ENCODE measurements at regions not wholly inside any gene's neighbourhood (a gene's known extent, or its start where the extent isn't known, plus 50 kb on each side); places are given as distances from the start of the nearest gene placed in this dataset.

DNA sequence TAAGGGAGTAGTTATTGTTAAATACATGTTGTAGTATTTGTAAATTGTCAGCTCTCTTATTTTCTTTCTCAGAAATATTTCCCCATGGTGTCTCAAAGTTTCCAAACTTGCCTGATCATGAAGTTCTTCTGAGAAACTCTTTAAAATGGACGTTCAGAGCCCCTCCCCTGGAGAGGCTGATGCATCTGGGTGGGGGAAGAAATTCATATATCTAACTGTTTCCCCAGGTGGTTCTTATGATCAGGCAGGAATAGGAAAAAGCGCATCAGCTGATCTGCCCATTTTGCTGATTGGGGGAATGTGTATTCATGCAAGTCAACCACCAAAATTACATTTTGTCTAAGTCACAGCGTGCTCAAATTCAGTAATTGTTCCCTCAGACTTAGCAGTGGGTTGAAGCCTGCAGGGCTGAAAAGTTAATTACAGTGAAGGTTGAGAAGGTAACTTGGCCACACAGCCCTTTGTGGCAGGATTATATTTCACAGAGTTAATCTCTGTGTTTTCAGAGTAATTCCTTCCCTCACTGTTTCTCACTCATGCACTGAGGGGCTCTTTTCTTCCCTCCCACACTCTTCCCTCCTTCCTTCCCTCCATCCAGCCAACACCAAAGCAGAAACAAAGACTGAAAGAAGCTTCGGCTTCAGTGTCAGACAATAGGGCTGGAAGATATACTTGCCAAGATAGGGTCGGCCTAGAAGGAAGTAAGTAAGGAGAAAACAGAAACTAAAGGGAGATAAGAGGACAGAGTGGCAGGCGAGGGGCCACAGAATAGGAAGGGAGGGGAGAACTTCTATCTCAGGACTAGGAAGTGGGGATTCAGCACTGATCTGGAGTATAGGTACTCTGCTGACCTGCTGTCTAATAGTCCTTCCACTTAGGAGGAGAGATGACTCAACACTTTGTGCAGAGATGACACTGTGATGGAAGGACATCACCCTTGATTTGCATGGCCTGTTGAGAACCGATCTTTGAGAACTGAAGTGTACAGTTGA lies 50.5 kb upstream of the STARD3NL start:
- Histone ChIP-seq H4K20me1 (ENCODE audit: control insufficient read depth, insufficient read depth, low read depth, low read length) (no peaks in the 10 kb centered on the region), H3K27me3 (ENCODE audit: control insufficient read depth, low read length) (no peaks in the 10 kb centered on the region; the same call in 1 of the 2 replicates), H3K79me2 (ENCODE audit: control insufficient read depth, low read length) (no peaks in the 10 kb centered on the region), H3K9me3 (ENCODE audit: control insufficient read depth, insufficient read depth, low read length) (no peaks in the 10 kb centered on the region), H3K4me2 (ENCODE audit: low read length) (no peak overlapping the region), H3K27ac (ENCODE audit: low read depth, low read length) (no peak overlapping the region), H3K36me3 (ENCODE audit: control insufficient read depth, low read length) (no peaks in the 10 kb centered on the region), H3K9me2 (replicated peaks; ENCODE audit: control insufficient read depth, low read length) (no peaks in the 10 kb centered on the region), H3F3A (ENCODE audit: control insufficient read depth, insufficient read depth) (no peaks in the 10 kb centered on the region), H3K4me1 (ENCODE audit: control insufficient read depth, low read length) (no peaks in the 10 kb centered on the region), H3K4me3 (ENCODE audit: low read length) (no peak overlapping the region)
- TF ChIP-seq, protein P1, sequence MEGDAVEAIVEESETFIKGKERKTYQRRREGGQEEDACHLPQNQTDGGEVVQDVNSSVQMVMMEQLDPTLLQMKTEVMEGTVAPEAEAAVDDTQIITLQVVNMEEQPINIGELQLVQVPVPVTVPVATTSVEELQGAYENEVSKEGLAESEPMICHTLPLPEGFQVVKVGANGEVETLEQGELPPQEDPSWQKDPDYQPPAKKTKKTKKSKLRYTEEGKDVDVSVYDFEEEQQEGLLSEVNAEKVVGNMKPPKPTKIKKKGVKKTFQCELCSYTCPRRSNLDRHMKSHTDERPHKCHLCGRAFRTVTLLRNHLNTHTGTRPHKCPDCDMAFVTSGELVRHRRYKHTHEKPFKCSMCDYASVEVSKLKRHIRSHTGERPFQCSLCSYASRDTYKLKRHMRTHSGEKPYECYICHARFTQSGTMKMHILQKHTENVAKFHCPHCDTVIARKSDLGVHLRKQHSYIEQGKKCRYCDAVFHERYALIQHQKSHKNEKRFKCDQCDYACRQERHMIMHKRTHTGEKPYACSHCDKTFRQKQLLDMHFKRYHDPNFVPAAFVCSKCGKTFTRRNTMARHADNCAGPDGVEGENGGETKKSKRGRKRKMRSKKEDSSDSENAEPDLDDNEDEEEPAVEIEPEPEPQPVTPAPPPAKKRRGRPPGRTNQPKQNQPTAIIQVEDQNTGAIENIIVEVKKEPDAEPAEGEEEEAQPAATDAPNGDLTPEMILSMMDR (IDR thresholded peaks at IDR 0.05; ENCODE audit: low read depth, low read length, poor library complexity, severe bottlenecking) = no peak
- no peak for TF ChIP-seq EZH2phosphoT487 (IDR thresholded peaks at IDR 0.05; ENCODE audit: borderline replicate concordance, low read length)

Measured in DOHH2 (cell line).